Nephron (organoid): ENCODE measurements at regions not wholly inside any gene's neighbourhood (a gene's known extent, or its start where the extent isn't known, plus 50 kb on each side); places are given as distances from the start of the nearest gene placed in this dataset.

Experiments
- H3K27ac Mint-ChIP-seq, 3 experiments: 2 replicates each; pipeline ENCODE4 v1.8.0; 2020; ENCODE audit warnings: mixed read lengths in 3 of 3, mild to moderate bottlenecking in 2 of 3, moderate library complexity in 1 of 3
- H3K27me3 Mint-ChIP-seq: 2 replicates; pipeline ENCODE4 v1.8.0; 2021; ENCODE audit warnings: low read depth, mild to moderate bottlenecking, moderate library complexity, mixed read lengths
- H3K36me3 Mint-ChIP-seq: 2 replicates; pipeline ENCODE4 v1.8.0; 2020; ENCODE audit warnings: low read depth, mixed read lengths
- H3K4me1 Mint-ChIP-seq: 2 replicates; pipeline ENCODE4 v1.8.0; 2020; ENCODE audit warnings: mixed read lengths
- H3K4me3 Mint-ChIP-seq, 3 experiments: 2 replicates each; pipeline ENCODE4 v1.8.0; 2020; ENCODE audit warnings: mild to moderate bottlenecking in 3 of 3, mixed read lengths in 3 of 3, moderate library complexity in 2 of 3
- H3K9me3 Mint-ChIP-seq: 2 replicates; pipeline ENCODE4 v1.8.0; 2020; ENCODE audit warnings: mixed read lengths
- CTCF ChIP-seq, 3 experiments: fragments of 200-600 bp; sonication (generic); IDR thresholded peaks; one replicate each; pipeline ENCODE4 v1.5.0; 2021; ENCODE audit warnings: antibody characterized with exemption in 3 of 3; ENCODE audit not compliant: unreplicated experiment in 3 of 3

GRCh38 chr10:20990604-20991003, 93.5 kb upstream of the NEBL start:
- Mint-ChIP-seq H3K4me1 (peaks cover 1% of the 10 kb centered on the region), H3K27me3 (no peaks in the 10 kb centered on the region), H3K27ac (peak overlapping the region in 1 of 3 experiments; percentile 59), H3K9me3 (peaks cover 5% of the 10 kb centered on the region), H3K4me3 (no peak overlapping the region), H3K36me3 (peaks cover 4% of the 10 kb centered on the region)
- TF ChIP-seq CTCF (IDR thresholded peaks at IDR 0.05; ENCODE audit: unreplicated experiment in 3 of 3) = no peak

- H3K36me3 Mint-ChIP-seq = peaks cover 4% of the 10 kb centered on the region
- no peaks in the 10 kb centered on the region for H3K4me1 Mint-ChIP-seq
- H3K27ac Mint-ChIP-seq = no peak overlapping the region
- TF ChIP-seq CTCF (IDR thresholded peaks at IDR 0.05; ENCODE audit: unreplicated experiment in 3 of 3) = no peak
- H3K27me3 Mint-ChIP-seq = no peaks in the 10 kb centered on the region
- peaks cover 5% of the 10 kb centered on the region for H3K9me3 Mint-ChIP-seq
- H3K4me3 Mint-ChIP-seq = no peak overlapping the region
Measured at GRCh38 chr10:20988357-20988983, 91.4 kb upstream of the NEBL start.

- Mint-ChIP-seq H3K4me1 (no peaks in the 10 kb centered on the region), H3K27ac (no peak overlapping the region), H3K9me3 (peaks cover 5% of the 10 kb centered on the region), H3K36me3 (peaks cover 4% of the 10 kb centered on the region), H3K27me3 (no peaks in the 10 kb centered on the region), H3K4me3 (no peak overlapping the region)
- no peak for TF ChIP-seq CTCF (IDR thresholded peaks at IDR 0.05; ENCODE audit: unreplicated experiment in 3 of 3)
Measured at GRCh38 chr10:20986049-20986448, 88.9 kb upstream of the NEBL start.

GRCh38 chr10:20984662-20985061, 87.6 kb upstream of the NEBL start:
- peaks cover 5% of the 10 kb centered on the region for H3K27me3 Mint-ChIP-seq
- peaks cover 5% of the 10 kb centered on the region for H3K9me3 Mint-ChIP-seq
- H3K4me3 Mint-ChIP-seq = no peak overlapping the region
- H3K4me1 Mint-ChIP-seq = no peaks in the 10 kb centered on the region
- no peak overlapping the region for H3K27ac Mint-ChIP-seq
- no peak for TF ChIP-seq CTCF (IDR thresholded peaks at IDR 0.05; ENCODE audit: unreplicated experiment in 3 of 3)
- H3K36me3 Mint-ChIP-seq = peaks cover 4% of the 10 kb centered on the region

- H3K27me3 Mint-ChIP-seq = peaks cover 5% of the 10 kb centered on the region
- H3K4me3 Mint-ChIP-seq = no peak overlapping the region
- no peaks in the 10 kb centered on the region for H3K4me1 Mint-ChIP-seq
- H3K9me3 Mint-ChIP-seq = no peaks in the 10 kb centered on the region
- H3K36me3 Mint-ChIP-seq = no peaks in the 10 kb centered on the region
- H3K27ac Mint-ChIP-seq = no peak overlapping the region
- TF ChIP-seq CTCF (IDR thresholded peaks at IDR 0.05; ENCODE audit: unreplicated experiment in 3 of 3) = no peak
Measured at GRCh38 chr10:20981419-20981953, 84.4 kb upstream of the NEBL start.

GRCh38 chr10:20978617-20979016, 81.5 kb upstream of the NEBL start:
- Mint-ChIP-seq H3K9me3 (no peaks in the 10 kb centered on the region), H3K4me1 (no peaks in the 10 kb centered on the region), H3K27me3 (peaks cover 5% of the 10 kb centered on the region), H3K27ac (no peak overlapping the region), H3K36me3 (no peaks in the 10 kb centered on the region), H3K4me3 (no peak overlapping the region)
- no peak for TF ChIP-seq CTCF (IDR thresholded peaks at IDR 0.05; ENCODE audit: unreplicated experiment in 3 of 3)
